ENCODE measurements at regions not wholly inside any gene's neighbourhood (a gene's known extent, or its start where the extent isn't known, plus 50 kb on each side); places are given as distances from the start of the nearest gene placed in this dataset.

- no peak overlapping the region for H3K18ac ChIP-seq (ENCODE audit: extremely low read depth, low read length)
- no peak overlapping the region for H2BK15ac ChIP-seq (ENCODE audit: low read length)
- FAIRE-seq (no peak), DNase-seq (ENCODE audit: low read depth in 1 of 2, low spot score in 2 of 2) (no peak)
- no peak overlapping the region for H2AK5ac ChIP-seq (ENCODE audit: low read depth, low read length)
- 96% methylated on average over 2 of the region's 2 CpGs; no CpG with 5 or more reads in 1 of the 2 experiments for WGBS, 2 experiments (ENCODE audit: extremely low coverage in 1 of 2, insufficient coverage in 1 of 2, insufficient read length in 1 of 2, insufficient replicate concordance in 2 of 2, low coverage in 1 of 2, low lambda C conversion rate in 2 of 2, missing lambda C conversion rate in 1 of 2)
- H3K23me2 ChIP-seq (ENCODE audit: low read depth, low read length) = no peaks in the 10 kb centered on the region
- no peak for TF ChIP-seq CHD1 (IDR thresholded peaks at IDR 0.05; ENCODE audit: low read depth, low read length)
- TF ChIP-seq, protein P1, sequence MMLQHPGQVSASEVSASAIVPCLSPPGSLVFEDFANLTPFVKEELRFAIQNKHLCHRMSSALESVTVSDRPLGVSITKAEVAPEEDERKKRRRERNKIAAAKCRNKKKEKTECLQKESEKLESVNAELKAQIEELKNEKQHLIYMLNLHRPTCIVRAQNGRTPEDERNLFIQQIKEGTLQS (IDR thresholded peaks at IDR 0.05; ENCODE audit: insufficient read depth, low read depth, low read length) = no peak
- H2BK5ac ChIP-seq (ENCODE audit: low read depth, low read length) = no peak overlapping the region
- H3K23ac ChIP-seq (ENCODE audit: insufficient read length) = no peak overlapping the region
- H3K27me3 ChIP-seq (replicated peaks in 1 of 4; ENCODE audit: control insufficient read depth in 3 of 4, extremely low read depth in 1 of 4, insufficient read depth in 3 of 4, low read length in 3 of 4) = no peaks in the 10 kb centered on the region
- CTCF ChIA-PET (ENCODE audit: partially characterized antibody) = no interaction called here
- peaks cover 0 to 3% (median 0%) of the 10 kb centered on the region in 4 experiments; a peak in 1 of 7 replicates for H3K4me1 ChIP-seq (replicated peaks in 1 of 4; ENCODE audit: control insufficient read depth in 3 of 4, insufficient read depth in 4 of 4, low read length in 3 of 4)
- 0 out of 4 replicates have a peak, but pooled peaks cover 0 to 4% of the 10 kb centered on the region in 2 experiments for H3K79me2 ChIP-seq (ENCODE audit: control insufficient read depth in 1 of 2, insufficient read depth in 2 of 2, low read length in 2 of 2)
- H2BK120ac ChIP-seq (replicated peaks; ENCODE audit: low read depth, low read length) = no peak overlapping the region
- no peak overlapping the region for H3K14ac ChIP-seq (ENCODE audit: insufficient read length)
- H4K20me1 ChIP-seq (replicated peaks in 1 of 2; ENCODE audit: control insufficient read depth in 1 of 2, insufficient read depth in 2 of 2, low read length in 2 of 2) = peaks cover 0 to 2% of the 10 kb centered on the region in 2 experiments
- POLR2A ChIA-PET (ENCODE audit: partially characterized antibody) = no interaction called here
- no peak overlapping the region for H2BK20ac ChIP-seq (ENCODE audit: low read length)
- no peak overlapping the region for H2AFZ ChIP-seq (ENCODE audit: low read length)
- H4K91ac ChIP-seq (replicated peaks; ENCODE audit: insufficient read length, low read length) = no peak overlapping the region
- H3K4ac ChIP-seq (replicated peaks; ENCODE audit: insufficient read length, low read depth, low read length) = no peak overlapping the region
- H3K27ac ChIP-seq (ENCODE audit: low read depth, low read length) = no peak overlapping the region
- H3K56ac ChIP-seq (replicated peaks; ENCODE audit: insufficient read length, low read depth, low read length) = no peak overlapping the region
- H4K8ac ChIP-seq (ENCODE audit: extremely low read depth, insufficient read depth, low read length) = no peak overlapping the region
- H4K5ac ChIP-seq (ENCODE audit: insufficient read length, low read depth, low read length) = no peak overlapping the region
- H3K79me1 ChIP-seq (ENCODE audit: low read depth, low read length) = no peaks in the 10 kb centered on the region; the same call in 1 of the 2 replicates
- H3K36me3 ChIP-seq (ENCODE audit: control insufficient read depth in 2 of 4, insufficient read depth in 4 of 4, low read length in 3 of 4) = no peaks in the 10 kb centered on the region
- H3K9ac ChIP-seq (replicated peaks in 1 of 4; ENCODE audit: extremely low read depth in 1 of 4, low read depth in 3 of 4, low read length in 3 of 4) = no peak overlapping the region
- no peak overlapping the region for H3K4me2 ChIP-seq (ENCODE audit: insufficient read depth in 1 of 2, low read depth in 2 of 2, low read length in 2 of 2)
- H3K9me3 ChIP-seq (ENCODE audit: insufficient read depth in 2 of 2, low read depth in 1 of 2, low read length in 1 of 2) = no peaks in the 10 kb centered on the region
- no peak overlapping the region for H2BK12ac ChIP-seq (ENCODE audit: low read depth, low read length)
- H3K4me3 ChIP-seq (ENCODE audit: extremely low read depth in 1 of 4, insufficient read depth in 2 of 4, low read depth in 3 of 4, low read length in 4 of 4) = no peak overlapping the region
Measured at GRCh38 chr3:11699083-11699427, 55.3 kb upstream of the VGLL4 start.
